ENCODE measurements at regions not wholly inside any gene's neighbourhood (a gene's known extent, or its start where the extent isn't known, plus 50 kb on each side); places are given as distances from the start of the nearest gene placed in this dataset.
A peak's percentile ranks its signal among the peaks of the same experiment; 100 is the strongest.

- TF ChIP-seq NR1H2 (CRISPR knock-in tag; IDR thresholded peaks at IDR 0.05; ENCODE audit: borderline replicate concordance, low read depth): no peak
- no peak for TF ChIP-seq MIXL1 (CRISPR knock-in tag; IDR thresholded peaks at IDR 0.05)
- TF ChIP-seq IRF9 (CRISPR knock-in tag; IDR thresholded peaks at IDR 0.05; ENCODE audit: borderline replicate concordance): 0 out of 2 replicates have a peak, but pooled peaks have one; percentile 37
- TF ChIP-seq FOXK1 (CRISPR knock-in tag; IDR thresholded peaks at IDR 0.05; ENCODE audit: borderline replicate concordance, low read depth): peak; percentile 37; the same call in 1 of the 2 replicates
- 0 out of 4 replicates have a peak, but pooled peaks of 1 of the 2 experiments have one; percentile 4 for TF ChIP-seq EP300 (IDR thresholded peaks at IDR 0.05; ENCODE audit: low read depth in 2 of 2, low read length in 2 of 2)
- no peak for TF ChIP-seq EP300 (CRISPR knock-in tag; IDR thresholded peaks at IDR 0.05; ENCODE audit: borderline replicate concordance)
- peak; percentile 24; the same call in 1 of the 2 replicates for TF ChIP-seq ZNF331 (CRISPR knock-in tag; IDR thresholded peaks at IDR 0.05)
- TF ChIP-seq GABPA (IDR thresholded peaks at IDR 0.05; ENCODE audit: low read depth, low read length): no peak
- 0 out of 2 replicates have a peak, but pooled peaks have one; percentile 21 for TF ChIP-seq GABPA (CRISPR knock-in tag; IDR thresholded peaks at IDR 0.05; ENCODE audit: low read depth)
- TF ChIP-seq ZNF768 (CRISPR knock-in tag; IDR thresholded peaks at IDR 0.05): peak; percentile 100
- TF ChIP-seq SP1 (IDR thresholded peaks at IDR 0.05): no peak
- TF ChIP-seq SP1 (CRISPR knock-in tag; IDR thresholded peaks at IDR 0.05): 0 out of 2 replicates have a peak, but pooled peaks have one; percentile 10
- TF ChIP-seq MEIS1 (CRISPR knock-in tag; IDR thresholded peaks at IDR 0.05; ENCODE audit: borderline replicate concordance): peak; percentile 44; the same call in 1 of the 2 replicates
- peak; percentile 91 for TF ChIP-seq FOXA3 (CRISPR knock-in tag; IDR thresholded peaks at IDR 0.05)
- no peak for TF ChIP-seq NBN (conservative IDR thresholded peaks at IDR 0.05)
- TF ChIP-seq ARNTL (CRISPR knock-in tag; IDR thresholded peaks at IDR 0.05): 0 out of 2 replicates have a peak, but pooled peaks have one; percentile 17
- TF ChIP-seq PPARG (CRISPR knock-in tag; conservative IDR thresholded peaks at IDR 0.05): 0 out of 2 replicates have a peak, but pooled peaks have one; percentile 13
- TF ChIP-seq PAXIP1 (CRISPR knock-in tag; conservative IDR thresholded peaks at IDR 0.05): peak; percentile 76
- TF ChIP-seq RARA (CRISPR knock-in tag; IDR thresholded peaks at IDR 0.05): 0 out of 2 replicates have a peak, but pooled peaks have one; percentile 5
- TF ChIP-seq NFE2L2 (IDR thresholded peaks at IDR 0.05; ENCODE audit: low read length): no peak
- TF ChIP-seq ZKSCAN8 (CRISPR knock-in tag; IDR thresholded peaks at IDR 0.05; ENCODE audit: borderline replicate concordance): peak; percentile 84; the same call in 1 of the 2 replicates
- TF ChIP-seq, protein P1, sequence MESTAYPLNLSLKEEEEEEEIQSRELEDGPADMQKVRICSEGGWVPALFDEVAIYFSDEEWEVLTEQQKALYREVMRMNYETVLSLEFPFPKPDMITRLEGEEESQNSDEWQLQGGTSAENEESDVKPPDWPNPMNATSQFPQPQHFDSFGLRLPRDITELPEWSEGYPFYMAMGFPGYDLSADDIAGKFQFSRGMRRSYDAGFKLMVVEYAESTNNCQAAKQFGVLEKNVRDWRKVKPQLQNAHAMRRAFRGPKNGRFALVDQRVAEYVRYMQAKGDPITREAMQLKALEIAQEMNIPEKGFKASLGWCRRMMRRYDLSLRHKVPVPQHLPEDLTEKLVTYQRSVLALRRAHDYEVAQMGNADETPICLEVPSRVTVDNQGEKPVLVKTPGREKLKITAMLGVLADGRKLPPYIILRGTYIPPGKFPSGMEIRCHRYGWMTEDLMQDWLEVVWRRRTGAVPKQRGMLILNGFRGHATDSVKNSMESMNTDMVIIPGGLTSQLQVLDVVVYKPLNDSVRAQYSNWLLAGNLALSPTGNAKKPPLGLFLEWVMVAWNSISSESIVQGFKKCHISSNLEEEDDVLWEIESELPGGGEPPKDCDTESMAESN (CRISPR knock-in tag; conservative IDR thresholded peaks at IDR 0.05): 0 out of 2 replicates have a peak, but pooled peaks have one; percentile 11
- no peak for TF ChIP-seq TAF1 (CRISPR knock-in tag; IDR thresholded peaks at IDR 0.05)
- no peak for TF ChIP-seq FOXA1 (IDR thresholded peaks at IDR 0.05)
- peak; percentile 91 for TF ChIP-seq FOXA1 (CRISPR knock-in tag; IDR thresholded peaks at IDR 0.05)
- peak; percentile 39; the same call in 1 of the 2 replicates for TF ChIP-seq TARDBP (CRISPR knock-in tag; IDR thresholded peaks at IDR 0.05)
- TF ChIP-seq ZNF460 (CRISPR knock-in tag; IDR thresholded peaks at IDR 0.05; ENCODE audit: borderline replicate concordance): no peak
Measured at GRCh38 chr2:9137379-9138150, 69.0 kb upstream of the ASAP2 start (continued).

Measured in HepG2 (cell line).